Kidney (tissue), 13 donors: ENCODE measurements at regions not wholly inside any gene's neighbourhood (a gene's known extent, or its start where the extent isn't known, plus 50 kb on each side); places are given as distances from the start of the nearest gene placed in this dataset.

Experiments used
- DNase-seq, 5 donors: peaks; one replicate each; pipeline ENCODE4 v3.0.0-alpha.2; 2013 to 2020
- FAIRE-seq: peaks from 2 replicates; lab custom pipeline; 2012; peaks lifted over from hg19 to GRCh38; lab: Jason Lieb, UNC
- H3K27ac ChIP-seq, 2 donors: one replicate each; pipeline ENCODE4 v1.7.0; 2013; ENCODE audit warnings: low read depth in 2 of 2, low read length in 2 of 2, inconsistent platforms in 1 of 2
- H3K27me3 ChIP-seq: one replicate; pipeline ENCODE4 v1.7.1; 2013; ENCODE audit warnings: low read length, inconsistent platforms; ENCODE audit not compliant: control insufficient read depth, insufficient read depth
- H3K36me3 ChIP-seq, 3 donors: one replicate each; pipeline versions ENCODE4 v1.7.0 to v1.7.1; 2013; ENCODE audit warnings: low read length in 3 of 3, control low read depth in 1 of 3, inconsistent platforms in 1 of 3; ENCODE audit not compliant: insufficient read depth in 3 of 3, control insufficient read depth in 2 of 3
- H3K4me1 ChIP-seq, 3 donors: one replicate each; pipeline versions ENCODE4 v1.7.0 to v1.7.1; 2013; ENCODE audit warnings: low read length in 3 of 3, inconsistent platforms in 1 of 3, low read depth in 1 of 3; ENCODE audit not compliant: control insufficient read depth in 2 of 3, insufficient read depth in 2 of 3
- H3K4me3 ChIP-seq, 3 donors: one replicate each; pipeline versions ENCODE4 v1.7.0 to v1.8.1; 2013; ENCODE audit warnings: low read length in 3 of 3, control low read depth in 1 of 3, inconsistent platforms in 1 of 3
- H3K9ac ChIP-seq, 3 donors: one replicate each; pipeline versions ENCODE4 v1.7.0 to v1.7.1; 2013; ENCODE audit warnings: low read length in 3 of 3, control low read depth in 1 of 3, inconsistent platforms in 1 of 3
- H3K9me3 ChIP-seq, 3 donors: one replicate each; pipeline versions ENCODE4 v1.7.0 to v1.7.1; 2013; ENCODE audit warnings: low read length in 3 of 3, control low read depth in 1 of 3, inconsistent platforms in 1 of 3; ENCODE audit not compliant: control insufficient read depth in 2 of 3, insufficient read depth in 1 of 3
- CTCF ChIP-seq: IDR thresholded peaks from 3 replicates; pipeline ENCODE4 v1.5.1; 2012; ENCODE audit warnings: mild to moderate bottlenecking, moderate library complexity, borderline replicate concordance; ENCODE audit not compliant: insufficient read depth; ENCODE audit errors: extremely low read depth
- intact Hi-C: fragments of 100-400 bp; cut with DNase I; formaldehyde crosslinking; loops from one replicate; pipeline ENCODE4 v1.11.1; 2022
- donor health status: control.
- donor health status: control.
- donor health status: control.
- donor health status: control.
- donor health status: control.
- donor health status: DM: yes; HTN: yes; CAD: no.
- donor health status: Normal renal cell carcinoma (clear cell type).

DNA sequence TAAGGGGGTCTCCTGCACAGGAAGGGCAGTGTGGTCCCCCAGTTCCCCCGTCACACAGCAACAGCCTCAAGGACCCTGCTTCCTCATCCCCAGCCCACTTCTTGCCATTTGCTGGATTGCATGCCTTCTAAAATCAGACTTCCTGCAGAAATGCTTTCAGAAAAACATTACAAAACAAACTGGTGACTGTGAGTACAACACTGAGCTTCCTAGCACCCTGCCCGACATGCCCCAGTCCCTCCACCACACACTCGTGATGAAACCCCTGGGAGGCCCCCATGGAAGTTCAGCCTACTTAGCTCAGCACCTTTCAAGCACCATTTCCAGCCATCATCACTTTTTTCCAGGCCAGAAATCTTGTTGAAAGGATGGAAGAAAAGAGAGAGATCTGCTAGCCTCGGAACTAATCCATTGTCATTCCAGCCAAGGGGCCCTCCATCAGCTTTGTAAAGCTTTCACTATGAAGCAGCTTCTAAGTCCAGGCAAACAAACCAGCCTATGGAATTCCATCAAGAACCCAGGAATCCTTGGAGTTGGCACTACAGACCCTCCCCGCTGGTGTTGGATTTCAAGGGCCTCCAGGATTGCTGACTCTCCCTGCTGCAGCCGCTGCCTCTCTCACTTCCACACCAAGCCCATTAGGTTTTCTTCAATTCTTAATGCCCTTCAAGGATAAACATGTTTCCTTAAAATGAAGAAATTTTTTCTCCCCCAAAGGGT is 114.6 kb downstream of the C5orf15 start:
- Histone ChIP-seq H3K27ac (no peak overlapping the region), H3K27me3 (no peaks in the 10 kb centered on the region), H3K9ac (no peak overlapping the region), H3K36me3 (no peaks in the 10 kb centered on the region), H3K9me3 (no peaks in the 10 kb centered on the region), H3K4me3 (no peak overlapping the region), H3K4me1 (peaks cover 0 to 3% (median 0%) of the 10 kb centered on the region in 3 donors)
- TF ChIP-seq CTCF, result no peak
- intact Hi-C loops, result no loop called here
- DNase-seq (peak in 2 of 5 donors; percentile 33 to 49), FAIRE-seq (no peak)

- FAIRE-seq (no peak), DNase-seq (no peak)
- peaks cover 0 to 5% (median 0%) of the 10 kb centered on the region in 3 donors for H3K4me1 ChIP-seq
- no peak overlapping the region for H3K27ac ChIP-seq
- no peak overlapping the region for H3K9ac ChIP-seq
- TF ChIP-seq CTCF, result no peak
- no peaks in the 10 kb centered on the region for H3K27me3 ChIP-seq
- intact Hi-C loops, result no loop called here
- no peaks in the 10 kb centered on the region for H3K36me3 ChIP-seq
- no peaks in the 10 kb centered on the region for H3K9me3 ChIP-seq
- no peak overlapping the region for H3K4me3 ChIP-seq
Observed at GRCh38 chr5:133851521-133851920, 116.9 kb downstream of the C5orf15 start.

DNA sequence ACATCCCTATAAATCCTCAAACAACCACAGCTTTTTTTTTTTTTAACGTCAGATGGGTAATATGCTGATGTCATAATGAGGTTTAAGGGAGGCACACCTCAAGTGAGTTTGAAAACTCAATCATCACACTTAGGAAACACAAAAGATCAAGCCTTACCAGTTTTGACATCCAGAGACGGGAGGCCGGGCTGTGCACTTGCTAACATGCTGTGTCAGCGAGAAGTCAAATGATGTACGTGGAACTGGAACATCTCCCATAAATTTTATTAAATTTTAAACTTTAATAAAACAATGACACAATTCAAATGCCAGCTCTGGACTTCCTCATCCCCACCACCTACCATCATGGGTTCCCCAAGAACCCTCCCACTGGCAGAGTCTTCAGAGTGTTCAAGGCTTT is 117.6 kb downstream of the C5orf15 start:
- peaks cover 0 to 5% (median 0%) of the 10 kb centered on the region in 3 donors for H3K4me1 ChIP-seq
- no peak for TF ChIP-seq CTCF
- no peaks in the 10 kb centered on the region for H3K27me3 ChIP-seq
- no peaks in the 10 kb centered on the region for H3K9me3 ChIP-seq
- FAIRE-seq (no peak), DNase-seq (no peak)
- intact Hi-C loops, result no loop called here
- no peak overlapping the region for H3K9ac ChIP-seq
- H3K4me3 ChIP-seq, result no peak overlapping the region
- no peak overlapping the region for H3K27ac ChIP-seq
- H3K36me3 ChIP-seq, result no peaks in the 10 kb centered on the region

- TF ChIP-seq CTCF, result no peak
- Histone ChIP-seq H3K27me3 (no peaks in the 10 kb centered on the region), H3K9me3 (no peaks in the 10 kb centered on the region), H3K4me1 (peaks cover 0 to 9% (median 0%) of the 10 kb centered on the region in 3 donors), H3K9ac (no peak overlapping the region), H3K27ac (no peak overlapping the region), H3K36me3 (no peaks in the 10 kb centered on the region), H3K4me3 (no peak overlapping the region)
- peak in 2 of 5 donors; percentile 3 to 8 for DNase-seq
- intact Hi-C loops, result no loop called here
- FAIRE-seq, result no peak
Observed at GRCh38 chr5:133849116-133849515, 119.3 kb downstream of the C5orf15 start.
